Activated CD4-positive, alpha-beta T cell treated with anti-CD3 and anti-CD28 coated beads, Interleukin-2, amount 10 ng/mL, durations not matched to agents 24 days and 14 days (primary cell): ENCODE measurements at regions not wholly inside any gene's neighbourhood (a gene's known extent, or its start where the extent isn't known, plus 50 kb on each side); places are given as distances from the start of the nearest gene placed in this dataset.
"Not testable (repeated sequence)": the region's sequence is repeated elsewhere in the genome, so short reads cannot be mapped to it uniquely, and the experiment has no call there.

Experiments used
- DNase-seq: peaks from one replicate; pipeline ENCODE4 v3.0.0; 2022
- H3K27ac Mint-ChIP-seq: one replicate; pipeline ENCODE4 v1.8.0; 2022; ENCODE audit warnings: mild to moderate bottlenecking, mixed read lengths
- H3K27me3 Mint-ChIP-seq: one replicate; pipeline ENCODE4 v1.8.0; 2022; ENCODE audit warnings: mixed read lengths
- H3K36me3 Mint-ChIP-seq: one replicate; pipeline ENCODE4 v1.8.0; 2022; ENCODE audit warnings: low read depth, mild to moderate bottlenecking, mixed read lengths
- H3K4me1 Mint-ChIP-seq: one replicate; pipeline ENCODE4 v1.8.0; 2021; ENCODE audit warnings: mixed read lengths
- H3K4me3 Mint-ChIP-seq: one replicate; pipeline ENCODE4 v1.8.0; 2022; ENCODE audit warnings: mild to moderate bottlenecking, moderate library complexity, mixed read lengths
- H3K9me3 Mint-ChIP-seq: one replicate; pipeline ENCODE4 v1.8.0; 2021; ENCODE audit warnings: mixed read lengths
- intact Hi-C: fragments of 100-400 bp; cut with micrococcal nuclease; formaldehyde crosslinking; loops from one replicate; pipeline ENCODE4 v1.15.1; 2023

GRCh38 chr10:124170631-124171030 is 77.2 kb upstream of the CHST15 start:
- Mint-ChIP-seq H3K4me3 (no peak overlapping the region), H3K36me3 (no peaks in the 10 kb centered on the region), H3K27me3 (no peaks in the 10 kb centered on the region), H3K4me1 (no peaks in the 10 kb centered on the region), H3K9me3 (no peaks in the 10 kb centered on the region), H3K27ac (no peak overlapping the region)
- no peak for DNase-seq
- intact Hi-C loops: no loop called here

- no peak for DNase-seq
- intact Hi-C loops: no loop called here
These were observed 75.8 kb upstream of the CHST15 start for GRCh38 chr10:124168991-124169802.

GRCh38 chr10:124168581-124168980 is 75.2 kb upstream of the CHST15 start:
- Mint-ChIP-seq H3K27me3 (peaks cover 13% of the 10 kb centered on the region), H3K27ac (no peak overlapping the region)
- DNase-seq: no peak

More at GRCh38 chr10:124168991-124169802, 75.8 kb upstream of the CHST15 start:
- H3K4me1 Mint-ChIP-seq: no peaks in the 10 kb centered on the region
- no peak overlapping the region for H3K4me3 Mint-ChIP-seq
- H3K36me3 Mint-ChIP-seq: no peaks in the 10 kb centered on the region
- peaks cover 9% of the 10 kb centered on the region for H3K27me3 Mint-ChIP-seq
- H3K27ac Mint-ChIP-seq: no peak overlapping the region
- no peaks in the 10 kb centered on the region for H3K9me3 Mint-ChIP-seq

GRCh38 chr10:124167925-124168324 is 74.5 kb upstream of the CHST15 start:
- H3K27me3 Mint-ChIP-seq: peaks cover 14% of the 10 kb centered on the region
- H3K36me3 Mint-ChIP-seq, H3K9me3 Mint-ChIP-seq, DNase-seq, H3K4me1 Mint-ChIP-seq, H3K4me3 Mint-ChIP-seq, intact Hi-C loops, H3K27ac Mint-ChIP-seq: not testable (repeated sequence)

More at GRCh38 chr10:124168581-124168980, 75.2 kb upstream of the CHST15 start:
- Mint-ChIP-seq H3K4me1 (no peaks in the 10 kb centered on the region), H3K9me3 (no peaks in the 10 kb centered on the region), H3K36me3 (no peaks in the 10 kb centered on the region), H3K4me3 (no peak overlapping the region)
- intact Hi-C loops: no loop called here

- H3K27ac Mint-ChIP-seq: no peak overlapping the region
- no peaks in the 10 kb centered on the region for H3K36me3 Mint-ChIP-seq
- H3K4me3 Mint-ChIP-seq: no peak overlapping the region
- H3K27me3 Mint-ChIP-seq: peaks cover 21% of the 10 kb centered on the region
- H3K4me1 Mint-ChIP-seq: peaks cover 4% of the 10 kb centered on the region
- no peaks in the 10 kb centered on the region for H3K9me3 Mint-ChIP-seq
- no peak for DNase-seq
- intact Hi-C loops: no loop called here
These were observed 73.2 kb upstream of the CHST15 start for GRCh38 chr10:124166431-124167125.

GRCh38 chr10:124165827-124166226 is 72.4 kb upstream of the CHST15 start:
- intact Hi-C loops: no loop called here
- H3K36me3 Mint-ChIP-seq: no peaks in the 10 kb centered on the region
- peaks cover 21% of the 10 kb centered on the region for H3K27me3 Mint-ChIP-seq
- peaks cover 4% of the 10 kb centered on the region for H3K4me1 Mint-ChIP-seq
- no peak overlapping the region for H3K27ac Mint-ChIP-seq
- no peak overlapping the region for H3K4me3 Mint-ChIP-seq
- no peak for DNase-seq
- H3K9me3 Mint-ChIP-seq: no peaks in the 10 kb centered on the region

GRCh38 chr10:124165311-124165710 is 71.9 kb upstream of the CHST15 start:
- intact Hi-C loops: no loop called here
- H3K27ac Mint-ChIP-seq: no peak overlapping the region
- H3K4me1 Mint-ChIP-seq: peaks cover 4% of the 10 kb centered on the region
- H3K9me3 Mint-ChIP-seq: no peaks in the 10 kb centered on the region
- peaks cover 21% of the 10 kb centered on the region for H3K27me3 Mint-ChIP-seq
- no peaks in the 10 kb centered on the region for H3K36me3 Mint-ChIP-seq
- DNase-seq: no peak
- H3K4me3 Mint-ChIP-seq: no peak overlapping the region

GRCh38 chr10:124164264-124164663 is 70.9 kb upstream of the CHST15 start:
- H3K9me3 Mint-ChIP-seq: no peaks in the 10 kb centered on the region
- intact Hi-C loops: no loop called here
- no peak for DNase-seq
- no peak overlapping the region for H3K27ac Mint-ChIP-seq
- H3K4me3 Mint-ChIP-seq: no peak overlapping the region
- peaks cover 4% of the 10 kb centered on the region for H3K4me1 Mint-ChIP-seq
- H3K27me3 Mint-ChIP-seq: peaks cover 21% of the 10 kb centered on the region
- no peaks in the 10 kb centered on the region for H3K36me3 Mint-ChIP-seq

- Mint-ChIP-seq H3K9me3 (no peaks in the 10 kb centered on the region), H3K36me3 (no peaks in the 10 kb centered on the region), H3K27ac (no peak overlapping the region), H3K4me1 (peaks cover 4% of the 10 kb centered on the region), H3K4me3 (no peak overlapping the region), H3K27me3 (peaks cover 22% of the 10 kb centered on the region)
- intact Hi-C loops: no loop called here
- no peak for DNase-seq
These were observed 69.5 kb upstream of the CHST15 start for GRCh38 chr10:124162774-124163354.

- DNase-seq: no peak
- Mint-ChIP-seq H3K36me3 (no peaks in the 10 kb centered on the region), H3K27me3 (peaks cover 24% of the 10 kb centered on the region), H3K4me1 (peaks cover 4% of the 10 kb centered on the region), H3K27ac (no peak overlapping the region), H3K9me3 (no peaks in the 10 kb centered on the region), H3K4me3 (no peak overlapping the region)
- intact Hi-C loops: no loop called here
These were observed 68.7 kb upstream of the CHST15 start for GRCh38 chr10:124162136-124162535.

- H3K36me3 Mint-ChIP-seq: no peaks in the 10 kb centered on the region
- peaks cover 24% of the 10 kb centered on the region for H3K27me3 Mint-ChIP-seq
- H3K27ac Mint-ChIP-seq: no peak overlapping the region
- DNase-seq: no peak
- H3K4me1 Mint-ChIP-seq: peaks cover 4% of the 10 kb centered on the region
- intact Hi-C loops: no loop called here
- H3K4me3 Mint-ChIP-seq: no peak overlapping the region
- no peaks in the 10 kb centered on the region for H3K9me3 Mint-ChIP-seq
These were observed 68.2 kb upstream of the CHST15 start for GRCh38 chr10:124161601-124162000.

- Mint-ChIP-seq H3K4me1 (peaks cover 4% of the 10 kb centered on the region), H3K27ac (no peak overlapping the region), H3K4me3 (no peak overlapping the region), H3K36me3 (no peaks in the 10 kb centered on the region), H3K9me3 (no peaks in the 10 kb centered on the region), H3K27me3 (peaks cover 24% of the 10 kb centered on the region)
- no peak for DNase-seq
- intact Hi-C loops: no loop called here
These were observed 67.7 kb upstream of the CHST15 start for GRCh38 chr10:124160943-124161582.

- intact Hi-C loops: no loop called here
- H3K36me3 Mint-ChIP-seq: no peaks in the 10 kb centered on the region
- peaks cover 7% of the 10 kb centered on the region for H3K4me1 Mint-ChIP-seq
- H3K9me3 Mint-ChIP-seq: no peaks in the 10 kb centered on the region
- DNase-seq: no peak
- no peak overlapping the region for H3K27ac Mint-ChIP-seq
- peaks cover 21% of the 10 kb centered on the region for H3K27me3 Mint-ChIP-seq
- H3K4me3 Mint-ChIP-seq: no peak overlapping the region
These were observed 66.8 kb upstream of the CHST15 start for GRCh38 chr10:124160176-124160575.

GRCh38 chr10:124159153-124159552 is 65.8 kb upstream of the CHST15 start:
- Mint-ChIP-seq H3K36me3 (no peaks in the 10 kb centered on the region), H3K9me3 (no peaks in the 10 kb centered on the region), H3K27ac (no peak overlapping the region), H3K4me1 (peaks cover 7% of the 10 kb centered on the region), H3K27me3 (peaks cover 15% of the 10 kb centered on the region), H3K4me3 (no peak overlapping the region)
- intact Hi-C loops: no loop called here
- DNase-seq: no peak
